Astrocyte of the cerebellum (primary cell): ENCODE measurements at regions not wholly inside any gene's neighbourhood (a gene's known extent, or its start where the extent isn't known, plus 50 kb on each side); places are given as distances from the start of the nearest gene placed in this dataset.
"Not testable (repeated sequence)": the region's sequence is repeated elsewhere in the genome, so short reads cannot be mapped to it uniquely, and the experiment has no call there.

Experiments
- DNase-seq: peaks from one replicate; pipeline ENCODE4 v3.0.0-alpha.2; 2011; ENCODE audit warnings: low read depth
- H3K4me3 ChIP-seq: 2 replicates; pipeline ENCODE4 v1.5.1; 2011; ENCODE audit warnings: mild to moderate bottlenecking, low read depth, low read length, moderate library complexity
- in situ Hi-C: cut with HindIII; loops from 2 replicates; pipeline ENCODE4 v1.10.0; 2017; ENCODE audit warnings: low sequenced_read_pairs
- TF ChIP-seq, protein P1 (sequence below): IDR thresholded peaks from 2 replicates; pipeline ENCODE4 v1.5.1; 2012; ENCODE audit warnings: low read length, low read depth, moderate library complexity, mild to moderate bottlenecking; ENCODE audit errors: missing control alignments

DNA sequence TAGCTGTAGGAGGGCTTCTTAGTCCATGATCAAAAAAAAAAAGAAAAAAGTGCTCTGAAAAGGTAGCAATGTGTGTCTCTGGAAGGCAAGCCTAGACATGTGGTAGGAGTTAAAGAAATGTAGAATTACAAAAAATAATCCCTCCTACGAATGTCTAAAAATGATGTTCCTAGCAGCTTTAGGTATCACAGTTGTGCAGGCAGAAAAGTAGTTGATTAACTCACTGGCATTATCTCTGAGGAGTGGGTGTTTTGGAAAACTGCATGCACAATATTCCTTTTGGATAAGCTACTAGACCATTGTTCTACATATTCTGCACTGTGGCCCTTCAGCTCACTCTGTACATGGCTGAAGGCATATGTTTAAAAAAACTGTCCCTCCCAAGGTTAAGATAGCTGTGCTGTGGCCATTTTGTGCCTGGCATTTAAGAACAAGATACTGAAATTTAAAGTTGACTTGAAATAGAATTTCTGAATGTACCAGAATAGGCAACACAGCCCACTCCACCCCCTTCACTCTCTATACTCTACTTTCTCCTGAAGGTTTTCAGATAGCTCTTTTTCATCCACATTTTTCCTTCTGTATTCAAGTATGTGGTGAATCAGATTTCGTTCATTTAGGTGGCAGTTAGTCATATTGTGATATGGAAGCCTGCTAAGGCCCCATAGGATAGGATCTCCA lies 463.9 kb upstream of the LRRC7 start:
- TF ChIP-seq, protein P1, sequence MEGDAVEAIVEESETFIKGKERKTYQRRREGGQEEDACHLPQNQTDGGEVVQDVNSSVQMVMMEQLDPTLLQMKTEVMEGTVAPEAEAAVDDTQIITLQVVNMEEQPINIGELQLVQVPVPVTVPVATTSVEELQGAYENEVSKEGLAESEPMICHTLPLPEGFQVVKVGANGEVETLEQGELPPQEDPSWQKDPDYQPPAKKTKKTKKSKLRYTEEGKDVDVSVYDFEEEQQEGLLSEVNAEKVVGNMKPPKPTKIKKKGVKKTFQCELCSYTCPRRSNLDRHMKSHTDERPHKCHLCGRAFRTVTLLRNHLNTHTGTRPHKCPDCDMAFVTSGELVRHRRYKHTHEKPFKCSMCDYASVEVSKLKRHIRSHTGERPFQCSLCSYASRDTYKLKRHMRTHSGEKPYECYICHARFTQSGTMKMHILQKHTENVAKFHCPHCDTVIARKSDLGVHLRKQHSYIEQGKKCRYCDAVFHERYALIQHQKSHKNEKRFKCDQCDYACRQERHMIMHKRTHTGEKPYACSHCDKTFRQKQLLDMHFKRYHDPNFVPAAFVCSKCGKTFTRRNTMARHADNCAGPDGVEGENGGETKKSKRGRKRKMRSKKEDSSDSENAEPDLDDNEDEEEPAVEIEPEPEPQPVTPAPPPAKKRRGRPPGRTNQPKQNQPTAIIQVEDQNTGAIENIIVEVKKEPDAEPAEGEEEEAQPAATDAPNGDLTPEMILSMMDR: no peak
- no peak for DNase-seq
- H3K4me3 ChIP-seq: no peak overlapping the region
- in situ Hi-C loops: no loop called here

DNA sequence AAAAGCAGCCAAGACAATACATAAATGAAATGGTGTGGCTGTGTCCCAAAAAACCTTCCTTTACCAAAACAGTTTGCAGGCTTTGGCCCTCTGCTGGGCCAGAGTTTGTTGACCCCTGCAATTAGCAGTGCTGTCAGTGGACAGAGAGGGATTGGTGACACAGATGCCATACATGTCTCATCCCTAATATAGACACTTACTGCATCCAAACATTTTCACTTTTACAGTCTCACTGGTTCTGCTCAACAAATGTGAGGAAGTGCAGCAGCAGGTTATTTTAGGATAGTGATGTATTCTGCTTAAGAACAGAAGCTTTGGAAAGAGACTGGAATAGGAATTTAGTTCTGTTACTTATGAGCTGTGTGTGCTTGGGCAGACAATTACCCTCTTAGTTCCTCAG lies 462.8 kb upstream of the LRRC7 start:
- H3K4me3 ChIP-seq: no peak overlapping the region
- no peak for DNase-seq
- TF ChIP-seq, protein P1: no peak
- in situ Hi-C loops: no loop called here

GRCh38 chr1:69109277-69109676 lies 458.4 kb upstream of the LRRC7 start:
- no peak overlapping the region for H3K4me3 ChIP-seq
- DNase-seq: no peak
- TF ChIP-seq, protein P1: no peak
- in situ Hi-C loops: no loop called here

- TF ChIP-seq, protein P1: no peak
- H3K4me3 ChIP-seq: no peak overlapping the region
- DNase-seq: no peak
- in situ Hi-C loops: no loop called here
These were observed 456.9 kb upstream of the LRRC7 start for GRCh38 chr1:69110851-69111250.

GRCh38 chr1:69120126-69120741 lies 447.5 kb upstream of the LRRC7 start:
- H3K4me3 ChIP-seq, in situ Hi-C loops, DNase-seq: not testable (repeated sequence)

GRCh38 chr1:69120817-69121216 lies 446.9 kb upstream of the LRRC7 start:
- H3K4me3 ChIP-seq: no peak overlapping the region
- TF ChIP-seq, protein P1: no peak
- in situ Hi-C loops: no loop called here
- no peak for DNase-seq

DNA sequence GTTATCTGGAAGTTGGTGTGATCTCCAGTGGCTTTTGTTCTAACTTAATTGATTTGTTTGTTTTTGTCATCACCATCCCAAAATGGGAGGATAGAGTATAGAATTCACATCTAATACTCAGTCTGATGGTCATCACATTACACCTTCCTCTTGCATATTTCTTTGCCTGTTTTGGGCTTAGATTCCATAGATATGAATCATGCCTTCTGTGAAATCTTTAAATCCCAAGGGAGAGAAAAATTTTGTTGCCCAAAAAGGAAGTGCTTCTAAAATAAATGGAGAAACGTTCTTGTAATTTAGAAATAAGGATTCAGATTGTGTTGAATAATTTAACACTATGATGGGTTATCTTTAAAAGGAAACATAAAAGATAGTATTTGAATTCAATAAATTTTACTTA lies 446.0 kb upstream of the LRRC7 start:
- TF ChIP-seq, protein P1: no peak

More for the DNA sequence above, 446.0 kb upstream of the LRRC7 start:
- H3K4me3 ChIP-seq: no peak overlapping the region
- in situ Hi-C loops: no loop called here
- DNase-seq: peak; percentile 35
